ENCODE measurements at regions not wholly inside any gene's neighbourhood (a gene's known extent, or its start where the extent isn't known, plus 50 kb on each side); places are given as distances from the start of the nearest gene placed in this dataset.
"Not testable (repeated sequence)": the region's sequence is repeated elsewhere in the genome, so short reads cannot be mapped to it uniquely, and the experiment has no call there.

GRCh38 chr7:156378806-156379205 lies 261.8 kb upstream of the RNF32 start:
- ATAC-seq (no peak), DNase-seq (no peak)
- 77 to 78% methylated on average over 10 of the region's 10 CpGs for WGBS, 2 donors
- Histone ChIP-seq H3K27ac (no peak overlapping the region), H3K4me1 (no peaks in the 10 kb centered on the region), H3K4me3 (no peak overlapping the region), H3K27me3 (peaks cover 0 to 29% (median 17%) of the 10 kb centered on the region in 7 donors), H3K36me3 (no peaks in the 10 kb centered on the region), H3K9me3 (no peaks in the 10 kb centered on the region)
- no peak for TF ChIP-seq CTCF (IDR thresholded peaks at IDR 0.05)
- intact Hi-C loops (cut with DNase I): no loop called here

GRCh38 chr7:156376317-156376716 lies 264.3 kb upstream of the RNF32 start:
- Histone ChIP-seq H3K36me3 (no peaks in the 10 kb centered on the region), H3K27ac (no peak overlapping the region), H3K4me3 (no peak overlapping the region), H3K4me1 (no peaks in the 10 kb centered on the region), H3K9me3 (peaks cover 0 to 16% (median 4%) of the 10 kb centered on the region in 11 donors), H3K27me3 (peaks cover 0 to 22% (median 8%) of the 10 kb centered on the region in 7 donors)
- no peak for ATAC-seq
- intact Hi-C loops (cut with DNase I): no loop called here
- TF ChIP-seq CTCF (IDR thresholded peaks at IDR 0.05): no peak
- DNase-seq: no peak
- WGBS, 2 donors: 64 to 68% methylated on average over 7 of the region's 7 CpGs

GRCh38 chr7:156374335-156374734 lies 266.2 kb upstream of the RNF32 start:
- H3K4me1 ChIP-seq: no peaks in the 10 kb centered on the region
- peaks cover 0 to 19% (median 8%) of the 10 kb centered on the region in 7 donors for H3K27me3 ChIP-seq
- intact Hi-C loops (cut with DNase I): no loop called here
- no peak overlapping the region for H3K27ac ChIP-seq
- WGBS, 2 donors: 84 to 85% methylated on average over 4 of the region's 4 CpGs
- peaks cover 0 to 36% (median 4%) of the 10 kb centered on the region in 11 donors for H3K9me3 ChIP-seq
- no peaks in the 10 kb centered on the region for H3K36me3 ChIP-seq
- ATAC-seq (no peak), DNase-seq (no peak)
- H3K4me3 ChIP-seq: no peak overlapping the region
- no peak for TF ChIP-seq CTCF (IDR thresholded peaks at IDR 0.05)

DNA sequence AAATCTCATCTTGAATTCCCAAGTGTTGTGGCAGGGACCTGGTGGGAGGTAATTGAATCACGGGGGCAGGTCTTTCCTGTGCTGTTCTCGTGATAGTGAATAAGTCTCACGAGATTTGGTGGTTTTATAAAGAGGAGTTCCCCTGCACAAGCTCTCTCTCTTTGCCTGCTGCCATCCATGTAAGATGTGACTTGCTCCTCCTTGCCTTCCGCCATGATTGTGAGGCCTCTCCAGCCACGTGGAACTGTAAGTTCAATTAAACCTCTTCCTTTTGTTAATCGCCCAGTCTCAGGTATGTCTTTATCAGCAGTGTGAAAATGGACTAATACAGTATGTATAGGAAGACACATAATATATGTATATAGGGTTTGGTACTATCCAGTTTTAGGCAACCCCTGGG lies 270.6 kb upstream of the RNF32 start:
- 78 to 79% methylated on average over 6 of the region's 6 CpGs for WGBS, 2 donors
- H3K27ac ChIP-seq; H3K36me3 ChIP-seq; H3K4me3 ChIP-seq; DNase-seq; H3K27me3 ChIP-seq; ATAC-seq; H3K4me1 ChIP-seq; intact Hi-C loops (cut with DNase I): not testable (repeated sequence)
- H3K9me3 ChIP-seq: peaks cover 0 to 36% (median 4%) of the 10 kb centered on the region in 11 donors

- H3K27ac ChIP-seq: no peak overlapping the region
- DNase-seq: no peak
Measured at GRCh38 chr7:156368053-156368843, 272.3 kb upstream of the RNF32 start.

More at GRCh38 chr7:156368053-156368843, 272.3 kb upstream of the RNF32 start:
- Histone ChIP-seq H3K9me3 (peaks cover 0 to 36% (median 4%) of the 10 kb centered on the region in 11 donors), H3K27me3 (no peaks in the 10 kb centered on the region), H3K36me3 (no peaks in the 10 kb centered on the region), H3K4me1 (no peaks in the 10 kb centered on the region), H3K4me3 (no peak overlapping the region)
- TF ChIP-seq CTCF (IDR thresholded peaks at IDR 0.05): no peak
- intact Hi-C loops (cut with DNase I): no loop called here
- ATAC-seq: peak in 1 of 8 donors; percentile 55
- WGBS, 2 donors: 77 to 82% methylated on average over 12 of the region's 12 CpGs

Data from heart right ventricle (tissue), 16 donors.